ENCODE measurements at regions not wholly inside any gene's neighbourhood (a gene's known extent, or its start where the extent isn't known, plus 50 kb on each side); places are given as distances from the start of the nearest gene placed in this dataset.

GRCh38 chr1:220330265-220330664 lies 58.0 kb upstream of the RAB3GAP2 start:
- TF ChIP-seq CTCF (IDR thresholded peaks at IDR 0.05; ENCODE audit: poor library complexity) (no peak), EZH2 (IDR thresholded peaks at IDR 0.05; ENCODE audit: borderline replicate concordance) (no peak)

Data from hepatocyte (in vitro differentiated cells).